ENCODE measurements at regions not wholly inside any gene's neighbourhood (a gene's known extent, or its start where the extent isn't known, plus 50 kb on each side); places are given as distances from the start of the nearest gene placed in this dataset.

DNA sequence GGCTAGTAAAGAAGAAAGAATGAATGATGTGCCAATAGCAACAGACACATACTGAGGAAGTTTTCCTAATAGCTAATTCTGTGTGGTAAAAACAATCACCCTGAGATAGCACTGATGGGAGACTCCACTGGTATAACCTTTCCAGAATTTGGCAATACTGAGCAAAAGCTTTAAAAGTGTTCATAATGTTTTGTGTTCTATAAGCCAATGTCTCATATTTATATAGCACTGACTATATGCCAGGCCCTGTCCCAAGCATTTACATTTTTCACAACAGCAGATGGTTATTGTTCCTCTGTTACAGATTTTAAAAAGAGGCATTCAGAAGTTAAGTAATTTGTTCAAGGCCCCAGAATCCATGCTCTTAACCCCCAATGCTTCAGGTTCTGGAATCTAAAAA lies 108.0 kb upstream of the DST start:
- no peaks in the 10 kb centered on the region for H3K36me3 ChIP-seq (ENCODE audit: insufficient read depth, low read length)
- H2AFZ ChIP-seq (ENCODE audit: low read depth, low read length) = no peak overlapping the region
- peaks cover 8% of the 10 kb centered on the region for H3K4me1 ChIP-seq (ENCODE audit: insufficient read depth, low read length)
- H3K4me3 ChIP-seq (ENCODE audit: low read length) = no peak overlapping the region
- no peaks in the 10 kb centered on the region for H3K27me3 ChIP-seq (ENCODE audit: insufficient read depth, low read length)
- no peaks in the 10 kb centered on the region for H3K9me3 ChIP-seq (ENCODE audit: low read length)

GRCh38 chr6:56749632-56750151 lies 107.0 kb upstream of the DST start:
- H3K9me3 ChIP-seq (ENCODE audit: low read length) = no peaks in the 10 kb centered on the region
- H3K36me3 ChIP-seq (ENCODE audit: insufficient read depth, low read length) = no peaks in the 10 kb centered on the region
- no peaks in the 10 kb centered on the region for H3K27me3 ChIP-seq (ENCODE audit: insufficient read depth, low read length)
- H3K4me3 ChIP-seq (ENCODE audit: low read length) = no peak overlapping the region
- no peak overlapping the region for H2AFZ ChIP-seq (ENCODE audit: low read depth, low read length)
- peaks cover 8% of the 10 kb centered on the region for H3K4me1 ChIP-seq (ENCODE audit: insufficient read depth, low read length)

DNA sequence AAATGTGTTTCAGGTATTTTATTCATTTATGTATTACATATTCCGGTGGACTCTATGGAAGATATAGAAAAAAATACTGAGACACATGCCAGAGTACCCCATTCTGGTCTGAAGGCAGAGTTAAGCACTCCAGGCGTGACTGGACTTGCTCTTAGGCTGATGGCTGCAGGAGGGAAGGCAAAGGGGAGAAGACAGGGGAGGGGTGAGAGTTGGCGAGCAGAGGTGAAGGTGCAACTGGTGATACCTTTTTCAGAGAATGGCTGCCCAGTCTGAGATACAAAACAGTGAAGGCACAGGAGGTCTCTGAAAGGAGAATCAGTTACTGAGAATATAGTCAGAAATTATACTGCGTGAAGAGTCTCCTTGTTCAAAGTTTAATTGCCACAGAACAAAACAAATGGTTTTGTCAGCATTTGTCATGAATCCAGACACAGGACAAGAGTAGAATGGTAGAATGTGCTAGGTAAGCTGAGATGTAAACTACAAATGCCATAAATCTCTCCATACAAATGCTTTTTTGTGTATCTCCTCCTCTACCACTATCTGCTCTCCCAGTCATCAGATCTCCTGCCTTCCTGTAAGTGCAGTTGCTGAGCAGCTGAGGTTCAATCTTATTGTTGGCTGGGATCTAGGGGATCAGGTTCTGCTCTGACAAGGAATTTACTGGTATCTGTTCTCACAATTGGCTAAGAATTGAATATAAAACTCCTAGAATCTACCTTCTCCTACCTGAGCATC lies 104.2 kb upstream of the DST start:
- no peak overlapping the region for H3K4me3 ChIP-seq (ENCODE audit: low read length)
- no peaks in the 10 kb centered on the region for H3K9me3 ChIP-seq (ENCODE audit: low read length)
- H3K4me1 ChIP-seq (ENCODE audit: insufficient read depth, low read length) = peaks cover 3% of the 10 kb centered on the region
- H3K27me3 ChIP-seq (ENCODE audit: insufficient read depth, low read length) = no peaks in the 10 kb centered on the region
- no peaks in the 10 kb centered on the region for H3K36me3 ChIP-seq (ENCODE audit: insufficient read depth, low read length)
- H2AFZ ChIP-seq (ENCODE audit: low read depth, low read length) = no peak overlapping the region

DNA sequence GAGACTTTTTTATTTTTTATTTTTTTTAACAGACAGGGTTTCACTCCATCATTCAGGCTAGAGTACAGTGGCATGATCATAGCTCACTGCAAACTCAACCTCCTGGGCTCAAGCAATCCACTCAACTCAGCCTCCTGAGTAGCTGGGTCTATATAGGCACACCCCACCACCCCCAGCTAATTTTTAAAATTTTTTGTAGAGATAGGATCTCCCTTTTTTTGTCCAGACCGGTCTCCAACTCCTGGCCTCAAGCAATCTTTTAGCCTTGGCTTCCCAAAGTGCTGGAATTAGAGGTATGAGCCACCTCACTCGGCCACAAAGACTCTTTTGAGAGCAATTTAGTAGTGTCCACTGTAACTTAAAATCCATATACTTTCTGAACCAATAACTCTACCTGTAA lies 103.3 kb upstream of the DST start:
- Histone ChIP-seq H3K4me3 (ENCODE audit: low read length) (no peak overlapping the region), H3K27me3 (ENCODE audit: insufficient read depth, low read length) (no peaks in the 10 kb centered on the region), H3K36me3 (ENCODE audit: insufficient read depth, low read length) (no peaks in the 10 kb centered on the region), H3K4me1 (ENCODE audit: insufficient read depth, low read length) (peaks cover 10% of the 10 kb centered on the region), H3K9me3 (ENCODE audit: low read length) (no peaks in the 10 kb centered on the region), H2AFZ (ENCODE audit: low read depth, low read length) (no peak overlapping the region)

GRCh38 chr6:56745081-56745480 lies 102.4 kb upstream of the DST start:
- Histone ChIP-seq H3K27me3 (ENCODE audit: insufficient read depth, low read length) (no peaks in the 10 kb centered on the region), H3K36me3 (ENCODE audit: insufficient read depth, low read length) (no peaks in the 10 kb centered on the region), H2AFZ (ENCODE audit: low read depth, low read length) (no peak overlapping the region), H3K4me1 (ENCODE audit: insufficient read depth, low read length) (peaks cover 10% of the 10 kb centered on the region), H3K9me3 (ENCODE audit: low read length) (no peaks in the 10 kb centered on the region), H3K4me3 (ENCODE audit: low read length) (no peak overlapping the region)

GRCh38 chr6:56744528-56744927 lies 101.8 kb upstream of the DST start:
- no peaks in the 10 kb centered on the region for H3K9me3 ChIP-seq (ENCODE audit: low read length)
- H3K27me3 ChIP-seq (ENCODE audit: insufficient read depth, low read length) = no peaks in the 10 kb centered on the region
- H3K4me1 ChIP-seq (ENCODE audit: insufficient read depth, low read length) = peaks cover 10% of the 10 kb centered on the region
- no peak overlapping the region for H3K4me3 ChIP-seq (ENCODE audit: low read length)
- no peaks in the 10 kb centered on the region for H3K36me3 ChIP-seq (ENCODE audit: insufficient read depth, low read length)
- H2AFZ ChIP-seq (ENCODE audit: low read depth, low read length) = no peak overlapping the region

GRCh38 chr6:56742122-56742791 lies 99.6 kb upstream of the DST start:
- Histone ChIP-seq H3K4me3 (ENCODE audit: low read length) (no peak overlapping the region), H3K36me3 (ENCODE audit: insufficient read depth, low read length) (no peaks in the 10 kb centered on the region), H3K27me3 (ENCODE audit: insufficient read depth, low read length) (no peaks in the 10 kb centered on the region), H2AFZ (ENCODE audit: low read depth, low read length) (no peak overlapping the region), H3K4me1 (ENCODE audit: insufficient read depth, low read length) (peaks cover 10% of the 10 kb centered on the region), H3K9me3 (ENCODE audit: low read length) (no peaks in the 10 kb centered on the region)

DNA sequence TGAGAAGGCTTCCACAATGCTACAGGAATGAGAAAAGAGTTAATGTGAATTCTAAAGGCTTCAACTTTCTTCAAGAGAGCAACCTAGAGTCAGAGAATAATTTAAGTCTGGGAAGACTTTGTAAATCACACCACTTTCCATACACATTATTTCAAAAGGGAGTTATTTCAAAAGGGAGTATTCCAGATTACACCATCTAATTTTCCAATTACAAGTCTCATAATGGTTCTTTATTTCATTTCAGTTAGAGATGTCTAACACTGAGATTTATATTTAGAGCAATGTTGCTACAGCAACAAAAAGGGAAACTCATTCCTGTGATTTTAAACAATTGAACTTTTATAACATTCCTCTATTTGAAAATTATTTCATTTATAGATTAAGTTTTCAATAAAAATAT lies 98.8 kb upstream of the DST start:
- Histone ChIP-seq H3K27me3 (ENCODE audit: insufficient read depth, low read length) (no peaks in the 10 kb centered on the region), H3K9me3 (ENCODE audit: low read length) (no peaks in the 10 kb centered on the region), H3K4me1 (ENCODE audit: insufficient read depth, low read length) (peaks cover 10% of the 10 kb centered on the region), H3K4me3 (ENCODE audit: low read length) (no peak overlapping the region), H3K36me3 (ENCODE audit: insufficient read depth, low read length) (no peaks in the 10 kb centered on the region), H2AFZ (ENCODE audit: low read depth, low read length) (no peak overlapping the region)

- Histone ChIP-seq H3K4me1 (ENCODE audit: insufficient read depth, low read length) (peaks cover 10% of the 10 kb centered on the region), H3K27me3 (ENCODE audit: insufficient read depth, low read length) (no peaks in the 10 kb centered on the region), H3K4me3 (ENCODE audit: low read length) (no peak overlapping the region), H3K9me3 (ENCODE audit: low read length) (no peaks in the 10 kb centered on the region), H2AFZ (ENCODE audit: low read depth, low read length) (no peak overlapping the region), H3K36me3 (ENCODE audit: insufficient read depth, low read length) (no peaks in the 10 kb centered on the region)
Observed at GRCh38 chr6:56739836-56740815, 97.4 kb upstream of the DST start.

DNA sequence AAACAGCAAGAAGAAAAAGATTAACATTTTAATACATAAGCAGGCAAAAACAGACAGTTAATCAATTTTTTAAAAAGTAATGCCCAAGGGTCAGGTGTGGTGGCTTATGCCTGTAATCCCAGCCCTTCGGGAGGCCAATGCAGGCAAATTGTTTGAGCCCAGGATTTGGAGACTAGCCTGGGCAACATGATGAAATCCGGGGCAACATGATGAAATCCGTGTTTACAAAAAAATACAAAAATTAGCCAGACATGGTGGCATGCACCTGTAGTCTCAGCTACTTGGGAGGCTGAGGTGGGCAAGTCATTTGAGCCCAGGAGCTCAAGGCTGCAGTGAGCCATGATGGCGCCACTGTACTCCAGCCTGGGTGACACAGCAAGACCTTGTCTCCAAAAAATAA lies 94.1 kb upstream of the DST start:
- no peaks in the 10 kb centered on the region for H3K27me3 ChIP-seq (ENCODE audit: insufficient read depth, low read length)
- no peak overlapping the region for H3K4me3 ChIP-seq (ENCODE audit: low read length)
- peaks cover 6% of the 10 kb centered on the region for H3K4me1 ChIP-seq (ENCODE audit: insufficient read depth, low read length)
- no peak overlapping the region for H2AFZ ChIP-seq (ENCODE audit: low read depth, low read length)
- H3K9me3 ChIP-seq (ENCODE audit: low read length) = no peaks in the 10 kb centered on the region
- no peaks in the 10 kb centered on the region for H3K36me3 ChIP-seq (ENCODE audit: insufficient read depth, low read length)

DNA sequence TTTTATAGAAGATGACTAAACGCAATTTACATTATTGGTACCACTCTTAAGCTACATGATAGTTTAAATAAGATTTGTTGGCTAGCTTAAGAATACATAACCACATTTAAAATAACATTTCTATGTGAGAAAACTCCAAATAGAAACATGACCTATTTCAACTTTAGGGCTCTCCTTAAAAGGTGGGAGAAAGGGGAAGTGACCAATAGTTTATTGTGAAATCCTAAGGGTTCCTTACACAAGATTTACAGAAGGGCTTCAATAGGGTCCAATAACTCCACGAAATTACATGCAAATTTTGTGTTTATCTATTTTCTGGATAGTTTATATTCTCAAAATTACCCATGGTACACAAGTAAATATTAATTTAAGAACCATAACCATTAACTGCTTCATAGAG lies 91.6 kb upstream of the DST start:
- H3K36me3 ChIP-seq (ENCODE audit: insufficient read depth, low read length) = no peaks in the 10 kb centered on the region
- no peaks in the 10 kb centered on the region for H3K27me3 ChIP-seq (ENCODE audit: insufficient read depth, low read length)
- no peaks in the 10 kb centered on the region for H3K9me3 ChIP-seq (ENCODE audit: low read length)
- H3K4me3 ChIP-seq (ENCODE audit: low read length) = no peak overlapping the region
- H3K4me1 ChIP-seq (ENCODE audit: insufficient read depth, low read length) = no peaks in the 10 kb centered on the region
- H2AFZ ChIP-seq (ENCODE audit: low read depth, low read length) = no peak overlapping the region

DNA sequence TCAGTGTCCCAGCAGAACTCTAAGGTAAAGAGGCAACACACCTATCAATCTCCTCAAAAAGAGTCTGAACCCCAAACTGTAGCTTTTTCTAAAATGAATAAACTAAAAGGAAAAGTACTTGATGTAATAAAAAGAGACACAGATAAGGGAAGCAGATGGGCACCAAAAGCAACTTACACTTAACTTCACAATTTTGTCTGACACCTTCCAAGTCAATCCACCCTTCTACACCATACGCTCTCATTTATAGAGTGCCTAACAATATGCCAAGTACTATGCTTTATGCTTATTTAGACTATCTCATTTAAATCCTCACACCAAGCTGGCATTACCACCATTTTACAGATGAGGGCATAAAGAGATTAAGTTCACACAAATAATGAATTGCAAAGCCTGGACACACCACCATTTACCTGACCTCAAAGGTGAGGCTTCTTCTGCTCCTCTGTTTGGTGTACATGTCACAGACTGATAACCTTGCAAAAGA lies 90.6 kb upstream of the DST start:
- Histone ChIP-seq H3K9me3 (ENCODE audit: low read length) (no peaks in the 10 kb centered on the region), H3K27me3 (ENCODE audit: insufficient read depth, low read length) (no peaks in the 10 kb centered on the region), H3K36me3 (ENCODE audit: insufficient read depth, low read length) (no peaks in the 10 kb centered on the region), H3K4me1 (ENCODE audit: insufficient read depth, low read length) (no peaks in the 10 kb centered on the region), H2AFZ (ENCODE audit: low read depth, low read length) (no peak overlapping the region), H3K4me3 (ENCODE audit: low read length) (no peak overlapping the region)

- Histone ChIP-seq H3K27me3 (ENCODE audit: insufficient read depth, low read length) (no peaks in the 10 kb centered on the region), H2AFZ (ENCODE audit: low read depth, low read length) (no peak overlapping the region), H3K36me3 (ENCODE audit: insufficient read depth, low read length) (no peaks in the 10 kb centered on the region), H3K4me1 (ENCODE audit: insufficient read depth, low read length) (no peaks in the 10 kb centered on the region), H3K4me3 (ENCODE audit: low read length) (no peak overlapping the region), H3K9me3 (ENCODE audit: low read length) (no peaks in the 10 kb centered on the region)
Observed at GRCh38 chr6:56732517-56732916, 89.8 kb upstream of the DST start.

All from neuron (in vitro differentiated cells).